Panc1 (cell line): ENCODE measurements at regions not wholly inside any gene's neighbourhood (a gene's known extent, or its start where the extent isn't known, plus 50 kb on each side); places are given as distances from the start of the nearest gene placed in this dataset.

Experiments
- ATAC-seq: fragments of 200-7000 bp; cut with Tn5 transposase; 2 replicates; pipeline ENCODE4 v1.9.1; 2020; ENCODE audit warnings: mild to moderate bottlenecking, moderate library complexity
- BruUV-seq: library from RNA; stranded (reverse); fragments of 400-500 nt; replicated peaks from 2 replicates; lab custom pipeline; 2021; lab: Mats Ljungman, UMichigan
- CTCF ChIA-PET: fragments of 300-600 bp; sonication (Branson Sonifier 250); formaldehyde crosslinking; loops from one replicate; lab custom pipeline; 2022; ENCODE audit warnings: antibody characterized with exemption; lab: Charles Lee
- POLR2A ChIA-PET: fragments of 300-600 bp; sonication (Branson Sonifier 250); formaldehyde crosslinking; loops from one replicate; lab custom pipeline; 2022; ENCODE audit warnings: antibody characterized with exemption; lab: Charles Lee
- DNase-seq: peaks from one replicate; pipeline ENCODE4 v3.0.0-alpha.2; 2010; ENCODE audit warnings: low read depth, low spot score
- H3K27ac ChIP-seq: 2 replicates; pipeline ENCODE4 v1.5.1; 2011; ENCODE audit warnings: mild to moderate bottlenecking, low read length, inconsistent platforms
- H3K27me3 ChIP-seq: fragments of 200-500 bp; sonication (Bioruptor generic); 2 replicates; pipeline ENCODE4 v1.6.0; 2014; ENCODE audit warnings: low read length, inconsistent platforms; ENCODE audit not compliant: control insufficient read depth, insufficient read depth
- H3K36me3 ChIP-seq: fragments of 200-500 bp; sonication (Bioruptor generic); 2 replicates; pipeline ENCODE4 v1.5.1; 2014; ENCODE audit warnings: inconsistent platforms, mild to moderate bottlenecking, low read length, moderate library complexity; ENCODE audit not compliant: control insufficient read depth, insufficient read depth
- H3K4me1 ChIP-seq: 2 replicates; pipeline ENCODE4 v1.5.1; 2011; ENCODE audit warnings: inconsistent platforms, mild to moderate bottlenecking, low read length, moderate library complexity; ENCODE audit not compliant: control insufficient read depth, insufficient read depth
- H3K4me3 ChIP-seq, 2 experiments: 2 replicates each; pipeline ENCODE4 v1.5.1; 2011 to 2012; ENCODE audit warnings: low read depth in 2 of 2, low read length in 2 of 2, mild to moderate bottlenecking in 2 of 2, inconsistent platforms in 1 of 2, moderate library complexity in 1 of 2
- H3K9me3 ChIP-seq: fragments of 200-500 bp; sonication (Bioruptor generic); 2 replicates; pipeline ENCODE4 v1.5.1; 2014; ENCODE audit warnings: low read depth, mild to moderate bottlenecking, inconsistent platforms, low read length, moderate library complexity; ENCODE audit not compliant: control insufficient read depth, insufficient read depth
- CTCF ChIP-seq: fragments of 450-650 bp; IDR thresholded peaks from 2 replicates; pipeline ENCODE4 v1.5.1; 2017; ENCODE audit warnings: mild to moderate bottlenecking
- POLR2AphosphoS5 ChIP-seq: IDR thresholded peaks from 2 replicates; pipeline ENCODE4 v1.6.1; 2012; ENCODE audit warnings: mild to moderate bottlenecking, low read depth, low read length, moderate library complexity
- REST ChIP-seq, 2 experiments: IDR thresholded peaks; 2 replicates each; pipeline ENCODE4 v1.6.1; 2011 to 2012; ENCODE audit warnings: low read depth in 2 of 2, control low read depth in 1 of 2, low read length in 1 of 2, mild to moderate bottlenecking in 1 of 2, moderate library complexity in 1 of 2; ENCODE audit not compliant: insufficient read depth in 1 of 2
- SIN3A ChIP-seq: IDR thresholded peaks from 2 replicates; pipeline ENCODE4 v1.6.1; 2012; ENCODE audit warnings: low read depth, mild to moderate bottlenecking, low read length, moderate library complexity, borderline replicate concordance; ENCODE audit not compliant: insufficient read depth
- TCF7L2 ChIP-seq: IDR thresholded peaks from 2 replicates; pipeline ENCODE4 v1.6.1; 2011; ENCODE audit warnings: mild to moderate bottlenecking, low read depth, low read length, inconsistent platforms
- in situ Hi-C: cut with HindIII; loops from 2 replicates; pipeline ENCODE4 v1.10.0; 2016; ENCODE audit warnings: low sequenced_read_pairs, low pct_unique_long_range_greater_than_20kb
- intact Hi-C: fragments of 100-400 bp; cut with micrococcal nuclease; formaldehyde crosslinking; loops from one replicate; pipeline ENCODE4 v1.10.0; 2022; ENCODE audit not compliant: unreplicated experiment

GRCh38 chr6:91834813-91835212, 1247.9 kb upstream of the MAP3K7 start:
- CTCF ChIA-PET, result no interaction called here
- POLR2A ChIA-PET, result no interaction called here

GRCh38 chr6:91827151-91827550, 1240.3 kb upstream of the MAP3K7 start:
- Histone ChIP-seq H3K9me3 (no peaks in the 10 kb centered on the region), H3K27me3 (no peaks in the 10 kb centered on the region), H3K36me3 (no peaks in the 10 kb centered on the region), H3K4me1 (no peaks in the 10 kb centered on the region), H3K4me3 (no peak overlapping the region), H3K27ac (no peak overlapping the region)
- ChIA-PET POLR2A (no interaction called here), CTCF (no interaction called here)
- ATAC-seq, result no peak
- in situ Hi-C loops (no loop called here), intact Hi-C loops (no loop called here)
- DNase-seq, result no peak
- BruUV-seq, result no TSS peak
- no peak for TF ChIP-seq POLR2AphosphoS5

More at GRCh38 chr6:91834813-91835212, 1247.9 kb upstream of the MAP3K7 start:
- Histone ChIP-seq H3K27ac (no peak overlapping the region), H3K36me3 (no peaks in the 10 kb centered on the region), H3K9me3 (no peaks in the 10 kb centered on the region), H3K27me3 (no peaks in the 10 kb centered on the region), H3K4me1 (no peaks in the 10 kb centered on the region), H3K4me3 (no peak overlapping the region)
- TF ChIP-seq SIN3A (no peak), TCF7L2 (no peak), POLR2AphosphoS5 (no peak), REST (IDR thresholded peaks at IDR 0.05; ENCODE audit: insufficient read depth in 1 of 2, low read depth in 2 of 2, low read length in 1 of 2) (no peak), CTCF (no peak)
- in situ Hi-C loops, result no loop called here
- intact Hi-C loops, result no loop called here
- BruUV-seq, result no TSS peak
- ATAC-seq (no peak), DNase-seq (no peak)

- no peak for ATAC-seq
- Histone ChIP-seq H3K36me3 (no peaks in the 10 kb centered on the region), H3K4me3 (no peak overlapping the region), H3K27me3 (no peaks in the 10 kb centered on the region), H3K27ac (no peak overlapping the region), H3K4me1 (no peaks in the 10 kb centered on the region), H3K9me3 (no peaks in the 10 kb centered on the region)
- in situ Hi-C loops (no loop called here), intact Hi-C loops (no loop called here)
- POLR2A ChIA-PET, result interaction anchor here (0.7 kb wide), 1 partner anchor 156 kb away, joined by 5 read pairs; no protein-coding TSS in a partner anchor
- CTCF ChIA-PET, result no interaction called here
- no peak for TF ChIP-seq TCF7L2
- DNase-seq, result no peak
- no TSS peak for BruUV-seq
Measured at GRCh38 chr6:91826128-91826527, 1239.3 kb upstream of the MAP3K7 start.
